ENCODE measurements at regions not wholly inside any gene's neighbourhood (a gene's known extent, or its start where the extent isn't known, plus 50 kb on each side); places are given as distances from the start of the nearest gene placed in this dataset.

DNA sequence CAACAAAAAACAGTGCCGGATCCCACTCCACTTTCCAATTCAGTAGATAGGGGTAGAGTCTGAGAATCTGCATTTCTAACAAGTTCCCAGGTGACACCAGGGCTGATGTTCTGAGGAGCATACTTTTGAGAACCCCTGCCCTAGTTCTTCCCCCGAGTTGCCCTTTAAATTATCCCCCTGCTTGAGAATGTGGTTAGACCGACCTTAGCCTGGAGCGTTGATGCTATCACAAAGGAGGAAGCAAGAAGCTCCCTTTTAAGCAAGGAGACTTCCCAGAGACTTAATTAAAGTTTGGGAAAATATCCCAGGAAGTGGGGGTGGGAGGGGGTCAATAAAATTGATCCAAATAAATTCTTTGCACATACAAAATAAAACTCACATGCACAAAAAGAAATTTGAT lies 485.9 kb downstream of the SMARCA1 start:
- CTCF ChIA-PET = no interaction called here

DNA sequence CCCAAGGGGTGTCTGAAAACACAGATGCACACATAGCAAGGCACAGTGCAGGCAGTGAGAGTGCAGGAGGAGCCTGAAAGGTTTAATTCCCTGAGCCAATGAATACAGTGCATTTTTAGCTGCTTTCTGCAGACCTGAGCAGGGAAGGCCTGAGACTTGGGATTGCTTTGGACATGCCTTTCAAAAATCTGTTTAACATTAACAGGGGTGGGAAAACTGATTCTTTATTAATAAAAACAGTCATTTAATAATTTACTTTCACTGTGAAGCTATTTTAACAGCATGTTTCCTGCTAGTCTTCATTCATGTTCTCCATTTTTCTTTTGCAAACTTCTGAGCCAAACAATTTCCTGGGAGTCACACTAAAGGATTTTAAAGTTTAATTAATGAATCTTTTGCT lies 488.1 kb downstream of the SMARCA1 start:
- ChIA-PET CTCF (no interaction called here), POLR2A (ENCODE audit: low non-redundant PET) (no interaction called here)
- no peaks in the 10 kb centered on the region for H3K27me3 ChIP-seq (replicated peaks; ENCODE audit: insufficient read depth, low read depth, low read length, poor library complexity)
- no peak for DNase-seq (ENCODE audit: low spot score)
- H3K9me3 ChIP-seq (ENCODE audit: low read depth, low read length, poor library complexity, severe bottlenecking) = no peaks in the 10 kb centered on the region
- TF ChIP-seq CTCF (conservative IDR thresholded peaks at IDR 0.05; ENCODE audit: low read depth, low read length) = no peak
- no peak for TF ChIP-seq EZH2 (IDR thresholded peaks at IDR 0.05; ENCODE audit: borderline replicate concordance, low read depth, low read length, poor library complexity, severe bottlenecking)
- BruUV-seq (replicated peaks) = no TSS peak
- no peaks in the 10 kb centered on the region for H3K4me1 ChIP-seq (ENCODE audit: insufficient read depth, low read length, poor library complexity, severe bottlenecking)
- no peak overlapping the region for H3K27ac ChIP-seq (ENCODE audit: low read depth, low read length, poor library complexity, severe bottlenecking)
- intact Hi-C loops (cut with micrococcal nuclease; ENCODE audit: unreplicated experiment) = no loop called here
- H3K4me3 ChIP-seq (ENCODE audit: low read depth, low read length, poor library complexity, severe bottlenecking) = no peak overlapping the region
- no peaks in the 10 kb centered on the region for H3K36me3 ChIP-seq (ENCODE audit: insufficient read depth, low read length, poor library complexity, severe bottlenecking)

More for the DNA sequence above, 485.9 kb downstream of the SMARCA1 start:
- POLR2A ChIA-PET (ENCODE audit: low non-redundant PET) = no interaction called here
- no peak overlapping the region for H3K27ac ChIP-seq (ENCODE audit: low read depth, low read length, poor library complexity, severe bottlenecking)
- no peaks in the 10 kb centered on the region for H3K4me1 ChIP-seq (ENCODE audit: insufficient read depth, low read length, poor library complexity, severe bottlenecking)
- H3K36me3 ChIP-seq (ENCODE audit: insufficient read depth, low read length, poor library complexity, severe bottlenecking) = no peaks in the 10 kb centered on the region
- intact Hi-C loops (cut with micrococcal nuclease; ENCODE audit: unreplicated experiment) = no loop called here
- no peak for DNase-seq (ENCODE audit: low spot score)
- no peaks in the 10 kb centered on the region for H3K27me3 ChIP-seq (replicated peaks; ENCODE audit: insufficient read depth, low read depth, low read length, poor library complexity)
- no peaks in the 10 kb centered on the region for H3K9me3 ChIP-seq (ENCODE audit: low read depth, low read length, poor library complexity, severe bottlenecking)
- H3K4me3 ChIP-seq (ENCODE audit: low read depth, low read length, poor library complexity, severe bottlenecking) = no peak overlapping the region
- BruUV-seq (replicated peaks) = no TSS peak
- no peak for TF ChIP-seq CTCF (conservative IDR thresholded peaks at IDR 0.05; ENCODE audit: low read depth, low read length)
- TF ChIP-seq EZH2 (IDR thresholded peaks at IDR 0.05; ENCODE audit: borderline replicate concordance, low read depth, low read length, poor library complexity, severe bottlenecking) = no peak

GRCh38 chrX:129034196-129034595 lies 489.1 kb downstream of the SMARCA1 start:
- Histone ChIP-seq H3K36me3 (ENCODE audit: insufficient read depth, low read length, poor library complexity, severe bottlenecking) (no peaks in the 10 kb centered on the region), H3K4me1 (ENCODE audit: insufficient read depth, low read length, poor library complexity, severe bottlenecking) (no peaks in the 10 kb centered on the region), H3K4me3 (ENCODE audit: low read depth, low read length, poor library complexity, severe bottlenecking) (no peak overlapping the region), H3K27me3 (replicated peaks; ENCODE audit: insufficient read depth, low read depth, low read length, poor library complexity) (no peaks in the 10 kb centered on the region), H3K9me3 (ENCODE audit: low read depth, low read length, poor library complexity, severe bottlenecking) (no peaks in the 10 kb centered on the region), H3K27ac (ENCODE audit: low read depth, low read length, poor library complexity, severe bottlenecking) (no peak overlapping the region)
- intact Hi-C loops (cut with micrococcal nuclease; ENCODE audit: unreplicated experiment) = no loop called here
- no TSS peak for BruUV-seq (replicated peaks)
- TF ChIP-seq CTCF (conservative IDR thresholded peaks at IDR 0.05; ENCODE audit: low read depth, low read length) (no peak), EZH2 (IDR thresholded peaks at IDR 0.05; ENCODE audit: borderline replicate concordance, low read depth, low read length, poor library complexity, severe bottlenecking) (no peak)
- CTCF ChIA-PET = no interaction called here
- no peak for DNase-seq (ENCODE audit: low spot score)
- POLR2A ChIA-PET (ENCODE audit: low non-redundant PET) = no interaction called here
